H1 (cell line): ENCODE measurements at regions not wholly inside any gene's neighbourhood (a gene's known extent, or its start where the extent isn't known, plus 50 kb on each side); places are given as distances from the start of the nearest gene placed in this dataset.

Experiments
- PHF8 ChIP-seq: fragments of 200-600 bp; sonication (generic); conservative IDR thresholded peaks from 2 replicates; pipeline ENCODE4 v1.7.1; 2012; ENCODE audit warnings: low read depth, mild to moderate bottlenecking, inconsistent platforms, low read length, moderate library complexity
- SP1 ChIP-seq: IDR thresholded peaks from 2 replicates; pipeline ENCODE4 v1.6.1; 2011; ENCODE audit warnings: low read depth, low read length
- TAF1 ChIP-seq: IDR thresholded peaks from 2 replicates; pipeline ENCODE4 v1.6.1; 2011; ENCODE audit warnings: mild to moderate bottlenecking, low read depth, low read length

GRCh38 chr14:34213332-34213731 lies 248.7 kb downstream of the SPTSSA start (continued):
- no peak for TF ChIP-seq SP1
- no peak for TF ChIP-seq TAF1
- TF ChIP-seq PHF8: no peak
